Ovary (tissue), 3 donors: ENCODE measurements at regions not wholly inside any gene's neighbourhood (a gene's known extent, or its start where the extent isn't known, plus 50 kb on each side); places are given as distances from the start of the nearest gene placed in this dataset.

Experiments
- CTCF ChIP-seq, 3 donors: fragments of 450-650 bp in 2 of 3; fragments of 200-600 bp in 1 of 3; IDR thresholded peaks; one replicate each; pipeline versions ENCODE4 v1.5.1 to v1.8.0; 2016 to 2022; ENCODE audit warnings: antibody characterized with exemption in 3 of 3, mild to moderate bottlenecking in 1 of 3
- EP300 ChIP-seq: sonication (generic); formaldehyde crosslinking; IDR thresholded peaks from one replicate; pipeline ENCODE4 v1.6.1; 2017; ENCODE audit warnings: antibody characterized with exemption
- POLR2A ChIP-seq: fragments of 450-650 bp; IDR thresholded peaks from one replicate; pipeline ENCODE4 v1.6.1; 2017; ENCODE audit warnings: antibody characterized with exemption, mild to moderate bottlenecking, moderate library complexity
- donor health status: DM: no; HTN: no; CAD: no.

DNA sequence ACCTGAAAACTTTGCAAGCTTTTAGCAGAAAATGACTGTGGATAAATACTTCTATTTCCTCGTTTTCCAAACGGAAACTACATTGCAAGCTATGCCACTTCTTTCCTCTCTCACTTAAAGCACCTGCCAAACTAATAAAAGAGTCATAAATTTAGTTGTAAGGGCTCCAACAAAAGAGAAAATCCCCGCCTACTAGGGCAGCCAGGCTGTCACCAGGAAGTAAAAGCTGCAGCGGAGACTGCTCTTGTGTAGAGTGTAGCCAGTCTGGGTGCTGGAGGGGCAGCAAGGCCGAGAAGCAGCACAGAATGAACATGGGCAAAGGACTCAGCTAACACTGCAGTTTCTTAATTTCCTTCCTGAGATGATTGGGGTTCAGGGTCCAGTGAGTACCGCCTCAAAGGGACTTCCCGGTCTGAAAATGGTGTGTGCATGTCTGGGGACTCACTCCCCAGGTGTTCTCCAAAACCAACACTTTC is 89.3 kb upstream of the MAML3 start:
- no peak for TF ChIP-seq CTCF (IDR thresholded peaks at IDR 0.05)
- TF ChIP-seq EP300, result no peak
- TF ChIP-seq POLR2A, result no peak
